SK-N-DZ (cell line): ENCODE measurements at regions not wholly inside any gene's neighbourhood (a gene's known extent, or its start where the extent isn't known, plus 50 kb on each side); places are given as distances from the start of the nearest gene placed in this dataset.
A peak's percentile ranks its signal among the peaks of the same experiment; 100 is the strongest.

Source experiments
- DNase-seq: peaks from one replicate; pipeline ENCODE4 v3.0.0-alpha.2; 2015; ENCODE audit warnings: low spot score

- DNase-seq: peak; percentile 62
Measured at GRCh38 chr20:48205786-48206185, 420.5 kb upstream of the SULF2 start.

- DNase-seq: no peak
Measured at GRCh38 chr20:48205281-48205782, 420.1 kb upstream of the SULF2 start.

- no peak for DNase-seq
Measured at GRCh38 chr20:48204499-48204898, 419.2 kb upstream of the SULF2 start.

DNA sequence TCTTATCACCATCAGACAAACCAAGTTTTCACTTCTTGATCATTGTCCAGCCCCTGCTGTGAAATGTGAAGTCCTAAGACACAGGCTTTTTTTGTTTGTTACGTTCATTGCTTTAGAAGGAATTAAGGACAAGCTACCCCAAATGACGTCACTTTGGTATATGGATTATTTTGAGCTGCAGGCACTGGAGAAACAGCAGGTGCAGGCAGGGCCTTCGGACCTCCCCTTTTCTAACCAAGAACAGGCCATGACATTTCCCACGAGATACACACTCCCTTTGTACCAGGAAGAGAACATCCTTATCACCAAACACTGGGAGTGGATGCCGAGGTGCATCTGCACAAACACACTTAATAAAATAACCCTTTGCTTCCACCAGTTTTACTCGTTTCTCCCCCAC, 418.0 kb upstream of the SULF2 start:
- peak; percentile 63 for DNase-seq

DNA sequence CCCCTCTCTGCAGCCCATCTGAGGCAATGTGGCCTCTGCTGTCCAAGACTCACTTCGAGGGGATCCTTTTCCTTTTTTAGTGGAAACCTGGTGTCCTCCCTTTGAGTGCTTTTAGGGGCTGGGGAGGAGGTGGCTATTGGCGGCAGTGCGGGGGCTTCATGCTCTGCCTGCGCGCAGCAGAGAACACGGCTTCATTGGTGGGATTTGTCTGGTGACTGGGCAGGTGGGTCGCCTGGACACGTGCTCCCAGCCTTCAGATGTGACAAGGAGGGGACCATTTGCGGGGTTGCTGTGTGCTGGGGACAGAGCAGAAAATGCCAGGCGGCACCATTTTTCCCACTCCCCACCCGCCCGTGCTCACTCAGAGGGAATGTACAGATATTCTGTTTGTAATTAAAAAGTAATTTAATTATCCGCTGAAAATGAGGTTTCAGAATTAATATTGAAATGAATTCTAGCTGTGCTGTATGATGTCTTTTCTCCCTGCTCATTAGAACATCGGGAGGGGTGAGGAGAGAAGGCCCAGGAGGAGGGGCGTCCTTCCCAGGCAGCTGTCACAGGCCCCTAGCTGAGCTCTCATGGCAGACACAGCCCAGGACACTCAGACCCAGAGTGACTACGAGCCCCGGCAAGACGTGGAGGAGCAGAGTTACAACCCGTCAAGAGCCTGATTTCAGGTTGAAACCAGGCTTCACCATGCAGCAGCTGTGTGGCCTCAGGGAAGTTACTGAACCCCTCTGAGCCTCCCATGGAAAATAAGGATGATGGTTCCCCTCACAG, 417.2 kb upstream of the SULF2 start:
- DNase-seq: peak; percentile 81

DNA sequence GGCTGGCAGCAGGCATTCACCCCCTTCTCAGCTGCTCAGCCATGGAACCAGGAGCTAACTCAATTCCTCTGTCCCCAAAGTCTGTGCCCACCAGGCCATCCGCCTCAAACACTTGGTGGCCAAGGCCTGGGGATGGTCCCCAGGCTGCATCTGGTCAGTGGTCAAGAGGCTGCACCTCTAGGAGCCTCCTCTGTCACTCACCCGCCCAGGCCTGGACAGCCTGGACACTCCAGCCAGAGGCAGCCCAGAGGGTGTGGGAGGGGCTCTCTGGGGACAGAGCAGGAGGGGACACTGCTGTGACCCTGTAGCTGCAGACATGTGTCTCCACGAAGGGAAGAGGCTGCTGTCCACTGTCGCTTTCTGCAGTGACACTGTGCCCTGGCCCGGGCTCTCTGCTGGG, 416.6 kb upstream of the SULF2 start:
- no peak for DNase-seq

- DNase-seq: no peak
Measured at GRCh38 chr20:48201188-48201587, 415.9 kb upstream of the SULF2 start.

DNA sequence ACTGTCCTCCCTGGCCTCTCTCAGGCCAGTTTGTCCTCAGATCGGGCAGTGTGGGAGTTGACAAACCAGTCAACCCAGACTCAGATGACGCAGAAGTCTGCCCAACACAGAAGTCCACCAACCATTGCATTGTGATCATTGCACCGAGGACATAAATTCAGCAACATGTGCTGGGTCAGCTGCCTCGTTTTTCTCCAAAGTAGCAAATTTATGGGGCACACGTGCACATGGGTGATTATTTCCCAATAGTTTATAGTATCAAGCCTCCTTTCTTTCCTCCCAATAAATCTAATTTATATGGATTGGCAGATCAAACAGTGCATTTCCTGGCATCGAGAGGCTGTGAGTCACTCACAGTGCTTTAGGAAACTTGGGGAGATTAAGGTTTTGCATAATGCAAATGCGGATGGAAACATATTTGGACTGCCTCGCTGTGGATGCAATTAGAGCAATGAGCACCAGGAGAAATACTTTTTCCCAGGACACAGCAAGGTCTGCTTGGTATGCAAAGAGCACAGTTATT, 413.7 kb upstream of the SULF2 start:
- no peak for DNase-seq

DNA sequence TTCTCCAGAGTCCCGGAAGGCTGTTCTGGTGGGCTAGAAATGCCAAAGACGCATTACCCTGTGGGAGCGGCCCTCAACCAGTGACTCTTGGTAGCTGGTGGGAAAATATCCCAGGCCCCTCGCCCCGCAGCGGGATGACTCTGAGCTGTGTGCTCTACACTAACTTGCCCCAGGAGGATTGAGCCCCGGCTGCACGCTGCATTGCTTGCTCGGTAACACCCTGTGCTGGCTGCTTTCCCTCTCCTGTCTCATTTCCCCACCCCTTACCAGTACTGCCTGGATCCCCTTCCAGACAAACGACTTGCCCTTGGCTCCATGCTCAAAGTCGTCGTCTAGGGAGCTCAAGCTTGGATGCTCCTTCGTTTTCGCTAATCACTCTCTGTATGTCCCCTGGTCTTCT, 411.8 kb upstream of the SULF2 start:
- no peak for DNase-seq

DNA sequence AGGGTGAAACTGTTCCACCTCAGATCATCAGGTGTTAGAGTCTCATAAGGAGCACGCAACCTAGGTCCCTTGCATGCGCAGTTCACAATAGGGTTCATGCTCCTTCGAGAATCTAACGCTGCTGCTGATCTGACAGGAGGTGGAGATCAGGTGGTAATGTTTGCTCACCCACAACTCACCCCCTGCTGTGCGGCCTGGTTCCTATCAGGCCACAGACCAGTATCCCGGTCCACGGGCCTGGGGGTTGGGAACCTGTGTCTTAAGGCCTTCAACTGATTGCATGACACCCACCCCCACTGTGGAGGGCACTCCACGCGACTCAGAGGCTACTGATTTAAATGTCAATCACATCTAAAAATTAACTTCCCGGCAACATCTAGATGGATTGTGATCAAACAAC, 411.2 kb upstream of the SULF2 start:
- no peak for DNase-seq

DNA sequence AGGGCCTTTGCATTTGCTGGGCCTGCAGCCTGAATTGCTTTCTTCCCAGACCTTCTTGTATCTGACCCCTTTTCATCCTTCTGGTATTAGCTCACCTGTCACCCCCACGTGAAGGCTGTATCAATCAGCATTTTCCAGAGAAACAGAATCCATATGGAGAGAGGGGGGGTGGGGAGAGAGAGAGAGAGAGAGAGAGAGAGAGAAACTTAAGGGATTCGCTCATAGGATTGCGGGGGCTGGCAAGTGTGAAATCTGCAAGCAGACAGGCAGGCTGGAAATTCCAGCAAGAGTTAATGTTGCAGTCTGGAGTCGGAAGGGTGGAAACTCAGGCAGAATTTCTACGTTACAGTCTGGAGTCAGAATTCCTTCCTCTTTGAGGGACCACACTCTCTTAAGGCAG, 410.7 kb upstream of the SULF2 start:
- no peak for DNase-seq

GRCh38 chr20:48195121-48195870, 410.0 kb upstream of the SULF2 start:
- no peak for DNase-seq

DNA sequence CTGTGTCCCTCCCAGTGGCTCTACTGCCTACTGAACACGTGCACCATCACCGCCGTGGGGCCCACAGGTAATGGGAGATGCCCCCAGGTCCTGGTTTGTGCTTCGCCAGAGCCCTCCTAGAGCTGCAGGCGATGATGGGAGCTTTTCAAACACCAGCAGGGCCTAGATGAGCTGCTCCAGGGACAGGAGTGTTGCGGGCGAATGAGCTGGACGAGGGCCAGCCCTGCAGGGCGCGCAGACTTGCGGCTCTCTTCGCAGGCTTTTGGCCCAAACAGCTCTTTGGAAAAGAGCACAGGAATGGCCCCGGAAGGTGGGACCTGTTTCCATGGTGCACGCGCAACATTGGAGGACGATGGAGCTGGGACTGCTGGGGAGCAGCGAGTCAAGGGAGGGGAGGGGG, 409.3 kb upstream of the SULF2 start:
- no peak for DNase-seq

GRCh38 chr20:48193627-48194425, 408.5 kb upstream of the SULF2 start:
- DNase-seq: no peak

DNA sequence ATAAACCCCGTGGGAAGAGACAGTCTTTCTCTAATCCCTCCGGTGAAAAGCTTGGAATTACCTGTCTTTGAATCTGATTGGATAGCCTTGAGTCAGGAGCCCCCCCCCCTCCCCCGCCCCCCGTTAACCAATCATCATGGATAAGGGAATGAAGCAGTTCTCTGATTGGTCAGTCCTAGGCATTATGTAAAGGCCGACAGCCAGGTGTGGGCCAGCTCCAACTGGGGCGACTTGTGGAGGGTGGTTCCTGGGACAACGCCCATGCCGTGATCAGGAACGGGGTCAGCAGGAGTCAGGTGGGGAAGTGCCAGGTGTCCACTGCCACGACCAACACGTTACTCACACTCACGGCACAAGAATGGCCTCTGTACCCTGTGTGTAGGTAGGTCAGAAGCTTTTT, 406.8 kb upstream of the SULF2 start:
- no peak for DNase-seq

- DNase-seq: peak; percentile 45
Measured at GRCh38 chr20:48191200-48191599, 405.9 kb upstream of the SULF2 start.

DNA sequence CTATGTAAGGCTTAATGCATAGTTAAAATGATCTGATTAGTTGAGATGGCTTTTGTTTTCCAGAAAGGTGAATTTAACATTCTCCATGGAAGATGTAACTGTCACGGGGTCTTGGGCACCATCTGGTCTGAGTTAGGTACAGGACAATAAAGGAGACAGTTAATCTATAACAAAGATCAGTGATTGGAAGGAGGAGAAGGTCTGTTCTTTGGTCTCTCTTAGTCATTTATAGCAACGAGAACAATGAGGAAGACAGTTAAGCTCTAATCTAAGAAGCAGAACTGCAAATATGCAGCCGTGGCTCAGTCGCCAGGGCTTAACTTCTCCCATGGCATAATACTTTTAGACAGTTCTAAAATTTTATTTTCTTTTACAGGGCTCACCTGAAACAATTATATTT, 405.5 kb upstream of the SULF2 start:
- DNase-seq: peak; percentile 91

GRCh38 chr20:48189181-48189580, 403.9 kb upstream of the SULF2 start:
- no peak for DNase-seq

DNA sequence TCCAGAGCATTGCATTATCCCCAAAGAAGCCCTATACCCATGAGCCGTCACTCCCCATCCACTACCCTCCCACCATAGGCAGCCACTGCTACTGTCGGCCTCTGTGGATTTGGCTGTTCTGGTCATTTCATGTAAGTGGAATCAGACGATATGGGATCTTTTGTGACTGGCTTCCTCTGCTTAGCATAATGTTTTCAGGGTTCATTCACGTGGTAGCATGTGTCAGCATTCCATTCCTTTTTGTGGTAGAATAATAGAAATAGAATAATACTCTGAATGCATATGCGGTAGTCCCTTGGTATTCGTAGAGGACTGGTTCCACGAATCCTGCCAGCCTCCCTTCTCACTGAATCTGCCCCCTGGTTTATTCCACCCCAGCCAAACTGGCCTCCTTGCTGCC, 402.6 kb upstream of the SULF2 start:
- DNase-seq: no peak

DNA sequence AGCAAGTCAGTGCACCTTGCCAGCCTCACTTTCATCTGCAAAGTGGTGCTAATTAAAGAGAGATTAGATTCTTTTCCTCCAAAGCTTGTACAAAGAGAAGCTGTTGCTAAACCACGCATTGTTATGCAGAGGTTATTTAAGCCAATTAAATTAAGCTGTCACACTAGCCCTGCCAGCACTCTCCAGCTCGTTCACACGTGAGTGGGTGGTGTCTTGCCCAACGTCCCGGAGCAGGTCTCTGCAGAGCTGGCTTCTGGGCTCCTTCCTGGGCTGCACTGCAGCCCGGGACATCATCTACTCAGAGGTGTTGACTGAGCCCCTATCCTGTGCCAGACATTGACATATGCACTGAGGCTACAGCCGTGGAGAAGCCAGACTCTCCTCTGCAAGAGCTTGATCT, 401.6 kb upstream of the SULF2 start:
- DNase-seq: no peak

DNA sequence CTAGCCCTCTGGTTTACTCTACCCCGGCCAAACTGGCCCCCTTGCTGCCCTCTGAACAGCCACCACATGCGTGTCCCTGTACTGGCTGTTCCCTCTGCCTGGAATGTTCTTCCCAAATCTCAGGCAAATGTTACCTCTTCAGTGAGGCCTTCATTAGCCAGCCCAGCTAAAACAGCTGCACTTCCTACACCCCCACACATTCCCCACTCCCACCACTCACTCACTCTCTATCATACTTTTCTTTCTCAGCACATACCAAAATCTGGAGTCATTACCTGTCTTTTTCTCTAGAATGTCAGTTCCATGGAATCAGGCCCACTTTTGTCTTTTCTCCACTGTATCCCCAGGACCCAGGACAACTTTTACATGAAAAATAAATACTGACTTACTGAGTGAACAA, 401.2 kb upstream of the SULF2 start:
- DNase-seq: no peak

DNA sequence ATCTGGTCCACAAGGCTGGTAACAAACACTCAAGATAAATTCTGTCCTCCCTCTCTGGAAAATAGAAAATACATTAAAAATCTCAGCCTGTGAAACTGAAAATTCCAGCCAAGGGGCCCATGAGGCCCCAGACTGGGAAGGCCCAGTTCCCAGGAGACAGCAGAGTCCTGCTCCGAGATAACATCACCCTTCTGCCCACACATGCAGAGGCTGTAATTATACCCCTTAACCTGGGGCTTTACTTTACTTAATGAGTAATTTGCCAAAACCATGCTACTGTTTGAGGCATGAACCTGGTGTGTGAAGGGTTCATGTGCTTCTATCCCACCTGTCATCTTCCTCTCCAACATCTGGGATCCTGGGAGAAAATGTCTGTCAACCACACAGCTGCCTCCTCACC, 398.9 kb upstream of the SULF2 start:
- DNase-seq: peak; percentile 89
